ENCODE measurements at regions not wholly inside any gene's neighbourhood (a gene's known extent, or its start where the extent isn't known, plus 50 kb on each side); places are given as distances from the start of the nearest gene placed in this dataset.
"Not testable (repeated sequence)": the region's sequence is repeated elsewhere in the genome, so short reads cannot be mapped to it uniquely, and the experiment has no call there.

GRCh38 chr15:57767481-57767880, 61.0 kb downstream of the POLR2M start:
- DNase-seq (ENCODE audit: low read depth), result no peak
- in situ Hi-C loops (cut with HindIII; ENCODE audit: low pct_unique_long_range_greater_than_20kb, low sequenced_read_pairs), result no loop called here

GRCh38 chr15:57769266-57769665, 62.8 kb downstream of the POLR2M start:
- DNase-seq (ENCODE audit: low read depth), result no peak
- in situ Hi-C loops (cut with HindIII; ENCODE audit: low pct_unique_long_range_greater_than_20kb, low sequenced_read_pairs), result no loop called here

GRCh38 chr15:57770495-57770894, 64.0 kb downstream of the POLR2M start:
- in situ Hi-C loops (cut with HindIII; ENCODE audit: low pct_unique_long_range_greater_than_20kb, low sequenced_read_pairs), result no loop called here
- DNase-seq (ENCODE audit: low read depth), result no peak

- DNase-seq (ENCODE audit: low read depth), result no peak
- in situ Hi-C loops (cut with HindIII; ENCODE audit: low pct_unique_long_range_greater_than_20kb, low sequenced_read_pairs), result no loop called here
Measured at GRCh38 chr15:57772223-57772957, 65.9 kb downstream of the POLR2M start.

GRCh38 chr15:57773051-57773450, 66.5 kb downstream of the POLR2M start:
- DNase-seq (ENCODE audit: low read depth), result no peak
- in situ Hi-C loops (cut with HindIII; ENCODE audit: low pct_unique_long_range_greater_than_20kb, low sequenced_read_pairs), result no loop called here

- in situ Hi-C loops (cut with HindIII; ENCODE audit: low pct_unique_long_range_greater_than_20kb, low sequenced_read_pairs), result no loop called here
- no peak for DNase-seq (ENCODE audit: low read depth)
Measured at GRCh38 chr15:57777003-57777402, 70.5 kb downstream of the POLR2M start.

- in situ Hi-C loops (cut with HindIII; ENCODE audit: low pct_unique_long_range_greater_than_20kb, low sequenced_read_pairs), result no loop called here
- no peak for DNase-seq (ENCODE audit: low read depth)
Measured at GRCh38 chr15:57780471-57780870, 74.0 kb downstream of the POLR2M start.

GRCh38 chr15:57782731-57783130, 76.2 kb downstream of the POLR2M start:
- no peak for DNase-seq (ENCODE audit: low read depth)
- in situ Hi-C loops (cut with HindIII; ENCODE audit: low pct_unique_long_range_greater_than_20kb, low sequenced_read_pairs), result no loop called here

- in situ Hi-C loops (cut with HindIII; ENCODE audit: low pct_unique_long_range_greater_than_20kb, low sequenced_read_pairs), result no loop called here
- DNase-seq (ENCODE audit: low read depth), result no peak
Measured at GRCh38 chr15:57784081-57784511, 77.6 kb downstream of the POLR2M start.

- in situ Hi-C loops (cut with HindIII; ENCODE audit: low pct_unique_long_range_greater_than_20kb, low sequenced_read_pairs), result no loop called here
- no peak for DNase-seq (ENCODE audit: low read depth)
Measured at GRCh38 chr15:57785039-57785438, 78.5 kb downstream of the POLR2M start.

GRCh38 chr15:57785959-57786358, 79.4 kb downstream of the POLR2M start:
- no peak for DNase-seq (ENCODE audit: low read depth)
- in situ Hi-C loops (cut with HindIII; ENCODE audit: low pct_unique_long_range_greater_than_20kb, low sequenced_read_pairs), result no loop called here

GRCh38 chr15:57789225-57789624, 82.7 kb downstream of the POLR2M start:
- in situ Hi-C loops (cut with HindIII; ENCODE audit: low pct_unique_long_range_greater_than_20kb, low sequenced_read_pairs), result no loop called here
- DNase-seq (ENCODE audit: low read depth), result no peak

- DNase-seq (ENCODE audit: low read depth), result no peak
- in situ Hi-C loops (cut with HindIII; ENCODE audit: low pct_unique_long_range_greater_than_20kb, low sequenced_read_pairs), result no loop called here
Measured at GRCh38 chr15:57792724-57793449, 86.4 kb downstream of the POLR2M start.

- DNase-seq (ENCODE audit: low read depth), result no peak
- in situ Hi-C loops (cut with HindIII; ENCODE audit: low pct_unique_long_range_greater_than_20kb, low sequenced_read_pairs), result no loop called here
Measured at GRCh38 chr15:57795261-57795660, 88.7 kb downstream of the POLR2M start.

GRCh38 chr15:57796146-57796545, 89.6 kb downstream of the POLR2M start:
- DNase-seq (ENCODE audit: low read depth), result no peak

GRCh38 chr15:57797110-57797509, 90.6 kb downstream of the POLR2M start:
- DNase-seq (ENCODE audit: low read depth), result no peak
- in situ Hi-C loops (cut with HindIII; ENCODE audit: low pct_unique_long_range_greater_than_20kb, low sequenced_read_pairs), result no loop called here

More at GRCh38 chr15:57796146-57796545, 89.6 kb downstream of the POLR2M start:
- in situ Hi-C loops (cut with HindIII; ENCODE audit: low pct_unique_long_range_greater_than_20kb, low sequenced_read_pairs), result no loop called here

- DNase-seq (ENCODE audit: low read depth), result no peak
- in situ Hi-C loops (cut with HindIII; ENCODE audit: low pct_unique_long_range_greater_than_20kb, low sequenced_read_pairs), result no loop called here
Measured at GRCh38 chr15:57797568-57798267, 91.2 kb downstream of the POLR2M start.

GRCh38 chr15:57806003-57806402, 99.5 kb downstream of the POLR2M start:
- no peak for DNase-seq (ENCODE audit: low read depth)
- in situ Hi-C loops (cut with HindIII; ENCODE audit: low pct_unique_long_range_greater_than_20kb, low sequenced_read_pairs), result no loop called here

GRCh38 chr15:57809285-57809684, 102.8 kb downstream of the POLR2M start:
- in situ Hi-C loops (cut with HindIII; ENCODE audit: low pct_unique_long_range_greater_than_20kb, low sequenced_read_pairs); DNase-seq (ENCODE audit: low read depth): not testable (repeated sequence)

Measured in Caki2 (cell line).